HepG2 (cell line): ENCODE measurements at regions not wholly inside any gene's neighbourhood (a gene's known extent, or its start where the extent isn't known, plus 50 kb on each side); places are given as distances from the start of the nearest gene placed in this dataset.

Experiments
- CAMTA2 ChIP-seq: sonication (generic); formaldehyde crosslinking; IDR thresholded peaks from 2 replicates; pipeline ENCODE4 v1.4.0; 2020; ENCODE audit warnings: mild to moderate bottlenecking, missing genetic modification reagents, borderline replicate concordance
- CBX2 ChIP-seq, 2 experiments: fragments of 200-600 bp in 1 of 2; sonication (generic); formaldehyde crosslinking in 1 of 2; IDR thresholded peaks; 2 replicates each; pipeline versions ENCODE4 v1.7.0 to v1.8.1; 2018 to 2022; ENCODE audit warnings: low read depth in 2 of 2, low read length in 1 of 2, mild to moderate bottlenecking in 1 of 2, missing genetic modification reagents in 1 of 2
- GABPA ChIP-seq, 2 experiments: IDR thresholded peaks; 2 replicates each; pipeline ENCODE4 v1.6.1; 2011 to 2016; ENCODE audit warnings: low read depth in 2 of 2, low read length in 1 of 2, missing biosample characterization in 1 of 2, missing genetic modification characterization in 1 of 2
- MEF2D ChIP-seq: sonication (generic); formaldehyde crosslinking; IDR thresholded peaks from 2 replicates; pipeline ENCODE4 v1.5.1; 2020; ENCODE audit warnings: mild to moderate bottlenecking, missing genetic modification reagents
- SP1 ChIP-seq, 2 experiments: fragments of 450-650 bp in 1 of 2; sonication (generic) in 1 of 2; formaldehyde crosslinking in 1 of 2; IDR thresholded peaks; 2 replicates each; pipeline versions ENCODE4 v1.4.0 to v1.6.1; 2016 to 2020; ENCODE audit warnings: missing genetic modification reagents in 1 of 2
- TBL1XR1 ChIP-seq: fragments of 150-350 bp; IDR thresholded peaks from 2 replicates; pipeline ENCODE4 v1.6.1; 2014; ENCODE audit warnings: borderline replicate concordance, low read length; ENCODE audit not compliant: partially characterized antibody
- ZNF331 ChIP-seq: sonication (generic); formaldehyde crosslinking; IDR thresholded peaks from 2 replicates; pipeline ENCODE4 v1.4.0; 2020; ENCODE audit warnings: missing genetic modification reagents
- ZNF382 ChIP-seq: sonication (generic); formaldehyde crosslinking; IDR thresholded peaks from 2 replicates; pipeline ENCODE4 v1.5.0; 2020; ENCODE audit warnings: missing genetic modification reagents, mild to moderate bottlenecking, borderline replicate concordance
- ZNF737 ChIP-seq: sonication (generic); formaldehyde crosslinking; IDR thresholded peaks from 2 replicates; pipeline ENCODE4 v1.5.0; 2020; ENCODE audit warnings: missing genetic modification reagents, mild to moderate bottlenecking, borderline replicate concordance
- ZNF747 ChIP-seq: sonication (generic); formaldehyde crosslinking; IDR thresholded peaks from 2 replicates; pipeline ENCODE4 v1.8.1; 2023; ENCODE audit warnings: missing genetic modification reagents, mild to moderate bottlenecking, borderline replicate concordance
- ZNF780A ChIP-seq: sonication (generic); formaldehyde crosslinking; IDR thresholded peaks from 2 replicates; pipeline ENCODE4 v1.8.0; 2022; ENCODE audit warnings: mild to moderate bottlenecking, missing genetic modification reagents, moderate library complexity
- TF ChIP-seq, protein P1 (sequence below): sonication (generic); formaldehyde crosslinking; IDR thresholded peaks from 2 replicates; pipeline ENCODE4 v1.5.0; 2020; ENCODE audit warnings: missing genetic modification reagents
- TF ChIP-seq, protein P2 (sequence below): fragments of 450-650 bp; IDR thresholded peaks from 2 replicates; pipeline ENCODE4 v1.6.1; 2017

DNA sequence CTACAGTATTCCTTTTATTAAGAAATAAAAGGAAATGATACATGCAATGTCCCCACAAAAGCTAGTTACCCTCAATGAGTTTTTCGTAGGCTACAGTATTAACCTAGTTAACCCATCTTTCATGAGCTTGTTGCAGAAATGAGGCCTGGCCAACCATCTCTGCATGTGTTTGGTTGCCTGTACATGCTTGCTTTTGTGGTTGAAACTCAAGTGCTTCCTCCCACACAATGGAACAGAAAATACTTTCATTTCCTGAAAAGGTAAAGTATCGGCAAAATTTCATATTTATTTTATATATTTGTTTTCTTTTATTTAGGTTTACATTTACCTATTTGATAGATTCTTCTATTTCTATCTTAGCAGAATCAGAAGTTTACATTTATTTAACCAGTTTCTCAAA, 214.6 kb upstream of the FAM241A start:
- TF ChIP-seq, protein P1, sequence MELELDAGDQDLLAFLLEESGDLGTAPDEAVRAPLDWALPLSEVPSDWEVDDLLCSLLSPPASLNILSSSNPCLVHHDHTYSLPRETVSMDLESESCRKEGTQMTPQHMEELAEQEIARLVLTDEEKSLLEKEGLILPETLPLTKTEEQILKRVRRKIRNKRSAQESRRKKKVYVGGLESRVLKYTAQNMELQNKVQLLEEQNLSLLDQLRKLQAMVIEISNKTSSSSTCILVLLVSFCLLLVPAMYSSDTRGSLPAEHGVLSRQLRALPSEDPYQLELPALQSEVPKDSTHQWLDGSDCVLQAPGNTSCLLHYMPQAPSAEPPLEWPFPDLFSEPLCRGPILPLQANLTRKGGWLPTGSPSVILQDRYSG: no peak
- TF ChIP-seq, protein P2, sequence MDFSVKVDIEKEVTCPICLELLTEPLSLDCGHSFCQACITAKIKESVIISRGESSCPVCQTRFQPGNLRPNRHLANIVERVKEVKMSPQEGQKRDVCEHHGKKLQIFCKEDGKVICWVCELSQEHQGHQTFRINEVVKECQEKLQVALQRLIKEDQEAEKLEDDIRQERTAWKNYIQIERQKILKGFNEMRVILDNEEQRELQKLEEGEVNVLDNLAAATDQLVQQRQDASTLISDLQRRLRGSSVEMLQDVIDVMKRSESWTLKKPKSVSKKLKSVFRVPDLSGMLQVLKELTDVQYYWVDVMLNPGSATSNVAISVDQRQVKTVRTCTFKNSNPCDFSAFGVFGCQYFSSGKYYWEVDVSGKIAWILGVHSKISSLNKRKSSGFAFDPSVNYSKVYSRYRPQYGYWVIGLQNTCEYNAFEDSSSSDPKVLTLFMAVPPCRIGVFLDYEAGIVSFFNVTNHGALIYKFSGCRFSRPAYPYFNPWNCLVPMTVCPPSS: no peak
- TF ChIP-seq MEF2D: no peak
- TF ChIP-seq TBL1XR1: no peak
- no peak for TF ChIP-seq GABPA (IDR thresholded peaks at IDR 0.05; ENCODE audit: low read depth, low read length)
- no peak for TF ChIP-seq GABPA (CRISPR knock-in tag; IDR thresholded peaks at IDR 0.05; ENCODE audit: low read depth)
- no peak for TF ChIP-seq CAMTA2 (CRISPR knock-in tag)
- TF ChIP-seq ZNF737: no peak
- no peak for TF ChIP-seq ZNF382 (CRISPR knock-in tag)
- TF ChIP-seq ZNF780A: no peak
- no peak for TF ChIP-seq ZNF747 (CRISPR knock-in tag)
- TF ChIP-seq SP1 (IDR thresholded peaks at IDR 0.05): no peak
- no peak for TF ChIP-seq SP1 (CRISPR knock-in tag; IDR thresholded peaks at IDR 0.05)
- TF ChIP-seq CBX2 (IDR thresholded peaks at IDR 0.05; ENCODE audit: low read depth, low read length): no peak
- no peak for TF ChIP-seq CBX2 (CRISPR knock-in tag; IDR thresholded peaks at IDR 0.05; ENCODE audit: low read depth)
- no peak for TF ChIP-seq ZNF331 (CRISPR knock-in tag)
